ENCODE measurements at regions not wholly inside any gene's neighbourhood (a gene's known extent, or its start where the extent isn't known, plus 50 kb on each side); places are given as distances from the start of the nearest gene placed in this dataset.

GRCh38 chr1:4598561-4598960, 55.8 kb upstream of the AJAP1 start:
- H3K27ac ChIP-seq: no peak overlapping the region
- no peak overlapping the region for H3K4me3 ChIP-seq
- WGBS, 10 experiments: 0 to 100% (median 57%) methylated on average over 1 to 6 of the region's 6 CpGs; no CpG with 5 or more reads in 2 of the 10 experiments
- peaks cover 0 to 15% of the 10 kb centered on the region in 2 donors for H3K4me1 ChIP-seq (replicated peaks in 1 of 2)
- no peak for ATAC-seq (replicated peaks in 6 of 8)
- in situ Hi-C loops (cut with MboI; ENCODE audit: low pct_unique_long_range_greater_than_20kb in 2 of 9, low sequenced_read_pairs in 9 of 9, unreplicated experiment in 9 of 9): no loop called here

- H3K4me3 ChIP-seq: no peak overlapping the region
- H3K4me1 ChIP-seq (replicated peaks in 1 of 2): peaks cover 0 to 15% of the 10 kb centered on the region in 2 donors
- in situ Hi-C loops (cut with MboI; ENCODE audit: low pct_unique_long_range_greater_than_20kb in 2 of 9, low sequenced_read_pairs in 9 of 9, unreplicated experiment in 9 of 9): no loop called here
- no peak overlapping the region for H3K27ac ChIP-seq
- ATAC-seq (replicated peaks in 6 of 8): no peak
- 64 to 100% (median 75%) methylated on average over 1 to 11 of the region's 15 CpGs; no CpG with 5 or more reads in 5 of the 10 experiments for WGBS, 10 experiments
Measured at GRCh38 chr1:4599521-4599920, 54.9 kb upstream of the AJAP1 start.

GRCh38 chr1:4599951-4600481, 54.4 kb upstream of the AJAP1 start:
- no peak for ATAC-seq (replicated peaks in 6 of 8)
- no peak overlapping the region for H3K27ac ChIP-seq
- WGBS, 10 experiments: 44 to 87% (median 77%) methylated on average over 4 to 12 of the region's 27 CpGs; no CpG with 5 or more reads in 6 of the 10 experiments
- H3K4me1 ChIP-seq (replicated peaks in 1 of 2): peaks cover 0 to 15% of the 10 kb centered on the region in 2 donors
- H3K4me3 ChIP-seq: no peak overlapping the region
- in situ Hi-C loops (cut with MboI; ENCODE audit: low pct_unique_long_range_greater_than_20kb in 2 of 9, low sequenced_read_pairs in 9 of 9, unreplicated experiment in 9 of 9): loop anchor here in 1 of 9 experiments (25.0 kb wide), 1 partner anchor 688 kb away; the partner anchor contains the start of gene C1orf174

- H3K4me3 ChIP-seq: no peak overlapping the region
- in situ Hi-C loops (cut with MboI; ENCODE audit: low pct_unique_long_range_greater_than_20kb in 2 of 9, low sequenced_read_pairs in 9 of 9, unreplicated experiment in 9 of 9): loop anchor here in 1 of 9 experiments (25.0 kb wide), 1 partner anchor 689 kb away; the partner anchor contains the start of gene C1orf174
- H3K27ac ChIP-seq: no peak overlapping the region
- H3K4me1 ChIP-seq (replicated peaks in 1 of 2): peaks cover 0 to 15% of the 10 kb centered on the region in 2 donors
- no peak for ATAC-seq (replicated peaks in 6 of 8)
- WGBS, 10 experiments: 30 to 92% (median 60%) methylated on average over 2 to 10 of the region's 18 CpGs; no CpG with 5 or more reads in 4 of the 10 experiments
Measured at GRCh38 chr1:4600615-4601460, 53.6 kb upstream of the AJAP1 start.

- Histone ChIP-seq H3K4me3 (no peak overlapping the region), H3K4me1 (replicated peaks in 1 of 2) (peaks cover 0 to 15% of the 10 kb centered on the region in 2 donors), H3K27ac (no peak overlapping the region)
- in situ Hi-C loops (cut with MboI; ENCODE audit: low pct_unique_long_range_greater_than_20kb in 2 of 9, low sequenced_read_pairs in 9 of 9, unreplicated experiment in 9 of 9): loop anchor here in 1 of 9 experiments (25.0 kb wide), 1 partner anchor 690 kb away; the partner anchor contains the start of gene C1orf174
- 0 to 79% (median 55%) methylated on average over 1 to 4 of the region's 4 CpGs; no CpG with 5 or more reads in 1 of the 10 experiments for WGBS, 10 experiments
- ATAC-seq (replicated peaks in 6 of 8): peak in 3 of 8 experiments; percentile 34 to 52 (median 44)
Measured at GRCh38 chr1:4601941-4602340, 52.5 kb upstream of the AJAP1 start.

- Histone ChIP-seq H3K4me1 (replicated peaks in 1 of 2) (peaks cover 0 to 15% of the 10 kb centered on the region in 2 donors), H3K4me3 (no peak overlapping the region), H3K27ac (no peak overlapping the region)
- 5 to 73% (median 60%) methylated on average over 4 to 16 of the region's 17 CpGs; no CpG with 5 or more reads in 2 of the 10 experiments for WGBS, 10 experiments
- in situ Hi-C loops (cut with MboI; ENCODE audit: low pct_unique_long_range_greater_than_20kb in 2 of 9, low sequenced_read_pairs in 9 of 9, unreplicated experiment in 9 of 9): loop anchor here in 1 of 9 experiments (25.0 kb wide), 1 partner anchor 690 kb away; the partner anchor contains the start of gene C1orf174
- ATAC-seq (replicated peaks in 6 of 8): peak in 4 of 8 experiments; percentile 62 to 92 (median 82)
Measured at GRCh38 chr1:4602462-4603294, 51.7 kb upstream of the AJAP1 start.

- in situ Hi-C loops (cut with MboI; ENCODE audit: low pct_unique_long_range_greater_than_20kb in 2 of 9, low sequenced_read_pairs in 9 of 9, unreplicated experiment in 9 of 9): loop anchor here in 1 of 9 experiments (25.0 kb wide), 1 partner anchor 691 kb away; the partner anchor contains the start of gene C1orf174
- no peak overlapping the region for H3K4me3 ChIP-seq
- 10 to 100% (median 49%) methylated on average over 2 to 16 of the region's 16 CpGs; no CpG with 5 or more reads in 2 of the 10 experiments for WGBS, 10 experiments
- no peak overlapping the region for H3K27ac ChIP-seq
- peak in 1 of 8 experiments; percentile 80 for ATAC-seq (replicated peaks in 6 of 8)
- H3K4me1 ChIP-seq (replicated peaks in 1 of 2): peaks cover 0 to 15% of the 10 kb centered on the region in 2 donors
Measured at GRCh38 chr1:4603295-4604110, 50.9 kb upstream of the AJAP1 start.

Measured in motor neuron (in vitro differentiated cells).